GM12878 (cell line): ENCODE measurements at regions not wholly inside any gene's neighbourhood (a gene's known extent, or its start where the extent isn't known, plus 50 kb on each side); places are given as distances from the start of the nearest gene placed in this dataset.

Experiments
- ATAC-seq: fragments of 200-7000 bp; cut with Tn5 transposase; 3 replicates; pipeline ENCODE4 v1.9.1; 2020; ENCODE audit warnings: mild to moderate bottlenecking, moderate library complexity
- BruUV-seq: library from RNA; stranded (reverse); fragments of 400-500 nt; replicated peaks from 2 replicates; lab custom pipeline; 2021; lab: Mats Ljungman, UMichigan
- CTCF ChIA-PET: fragments of 300-600 bp; sonication (Branson Sonifier 250); formaldehyde crosslinking; extraction: SDS; loops from one replicate; lab custom pipeline; 2021; ENCODE audit warnings: inconsistent platforms; lab: Yijun Ruan, JAX
- POLR2A ChIA-PET: fragments of 350-600 bp; formaldehyde crosslinking; extraction: SDS; loops from one replicate; lab custom pipeline; 2021; ENCODE audit warnings: inconsistent platforms; lab: Charles Lee
- RAD21 ChIA-PET: fragments of 300-600 bp; sonication (Branson Sonifier 250); formaldehyde crosslinking; loops from one replicate; lab custom pipeline; 2023; ENCODE audit warnings: antibody characterized with exemption; ENCODE audit not compliant: unreplicated experiment; lab: Charles Lee
- SMC1A ChIA-PET: fragments of 300-600 bp; sonication (Branson Sonifier 250); formaldehyde crosslinking; loops from one replicate; lab custom pipeline; 2023; ENCODE audit not compliant: unreplicated experiment, uncharacterized antibody; lab: Charles Lee
- DNase-seq: peaks from one replicate; pipeline ENCODE4 v3.0.0-alpha.2; 2011; ENCODE audit warnings: low read depth, low spot score
- FAIRE-seq: peaks from 3 replicates; lab custom pipeline; 2011; peaks lifted over from hg19 to GRCh38; lab: Jason Lieb, UNC
- H2AFZ ChIP-seq: 2 replicates; pipeline ENCODE4 v1.6.0; 2011; ENCODE audit warnings: low read depth, low read length, control low read depth; ENCODE audit not compliant: control insufficient read depth
- H3K27ac ChIP-seq: 2 replicates; pipeline ENCODE4 v1.5.1; 2011; ENCODE audit warnings: control low read depth; ENCODE audit not compliant: control insufficient read depth, insufficient read depth
- H3K27me3 ChIP-seq, 2 experiments: replicated peaks in 1 of 2; 2 replicates each; pipeline versions ENCODE4 v1.6.0 to v1.6.1; 2011; ENCODE audit warnings: low read length in 1 of 2; ENCODE audit not compliant: control insufficient read depth in 2 of 2, insufficient read depth in 2 of 2
- H3K36me3 ChIP-seq, 2 experiments: 2 replicates each; pipeline ENCODE4 v1.5.1; 2011; ENCODE audit warnings: low read length in 1 of 2; ENCODE audit not compliant: control insufficient read depth in 2 of 2, insufficient read depth in 2 of 2
- H3K4me1 ChIP-seq: 2 replicates; pipeline ENCODE4 v1.6.1; 2011; ENCODE audit warnings: mild to moderate bottlenecking, low read length, moderate library complexity, mixed read lengths; ENCODE audit not compliant: control insufficient read depth, insufficient read depth
- H3K4me2 ChIP-seq: 2 replicates; pipeline ENCODE4 v1.6.0; 2011; ENCODE audit warnings: control low read depth; ENCODE audit not compliant: control insufficient read depth, insufficient read depth
- H3K4me3 ChIP-seq: fragments of 200-600 bp; sonication (generic); 2 replicates; pipeline ENCODE4 v1.5.1; 2016
- H3K79me2 ChIP-seq: 2 replicates; pipeline ENCODE4 v1.6.0; 2011; ENCODE audit warnings: low read length; ENCODE audit not compliant: control insufficient read depth, insufficient read depth
- H3K9ac ChIP-seq: 2 replicates; pipeline ENCODE4 v1.8.0; 2011; ENCODE audit warnings: low read length, control low read depth, mixed read lengths; ENCODE audit not compliant: control insufficient read depth, insufficient read depth
- H3K9me3 ChIP-seq: replicated peaks from 3 replicates; pipeline ENCODE4 v1.5.1; 2011; ENCODE audit warnings: mild to moderate bottlenecking, low read length; ENCODE audit not compliant: control insufficient read depth, insufficient read depth
- H4K20me1 ChIP-seq: 2 replicates; pipeline ENCODE4 v1.6.0; 2011; ENCODE audit not compliant: control insufficient read depth, insufficient read depth
- ASH2L ChIP-seq: fragments of 300-600, 200-600 bp; sonication (generic); IDR thresholded peaks from 2 replicates; pipeline ENCODE4 v1.6.1; 2017; ENCODE audit warnings: low read depth, mild to moderate bottlenecking, borderline replicate concordance
- BCL11A ChIP-seq: IDR thresholded peaks from 2 replicates; pipeline ENCODE4 v1.6.1; 2011; ENCODE audit warnings: low read depth, low read length
- E2F4 ChIP-seq: IDR thresholded peaks from 2 replicates; pipeline ENCODE4 v1.6.1; 2012; ENCODE audit warnings: low read depth, low read length, improper control_type of control experiment
- FOS ChIP-seq: IDR thresholded peaks from 3 replicates; pipeline ENCODE4 v1.6.1; 2011; ENCODE audit warnings: borderline replicate concordance; ENCODE audit not compliant: insufficient read length; ENCODE audit errors: extremely low read depth
- JUNB ChIP-seq: IDR thresholded peaks from 2 replicates; pipeline ENCODE4 v1.6.1; 2016; ENCODE audit warnings: antibody characterized with exemption, mild to moderate bottlenecking
- KLF5 ChIP-seq: fragments of 450-650 bp; IDR thresholded peaks from 2 replicates; pipeline ENCODE4 v1.6.1; 2014; ENCODE audit warnings: mild to moderate bottlenecking; ENCODE audit not compliant: partially characterized antibody
- MEF2B ChIP-seq: fragments of 450-650 bp; IDR thresholded peaks from 2 replicates; pipeline ENCODE4 v1.6.1; 2018; ENCODE audit warnings: mild to moderate bottlenecking, moderate library complexity; ENCODE audit not compliant: partially characterized antibody, poor library complexity, severe bottlenecking
- NBN ChIP-seq: fragments of 450-650 bp; IDR thresholded peaks from 2 replicates; pipeline ENCODE4 v1.6.1; 2016
- POU2F2 ChIP-seq: IDR thresholded peaks from 3 replicates; pipeline ENCODE4 v1.6.1; 2011; ENCODE audit warnings: low read depth, mild to moderate bottlenecking, low read length, borderline replicate concordance
- RELB ChIP-seq: fragments of 450-650 bp; IDR thresholded peaks from 2 replicates; pipeline ENCODE4 v1.6.1; 2017; ENCODE audit warnings: low read depth, mild to moderate bottlenecking, moderate library complexity
- SPI1 ChIP-seq: IDR thresholded peaks from 2 replicates; pipeline ENCODE4 v1.6.1; 2011; ENCODE audit warnings: low read depth, mild to moderate bottlenecking, low read length, moderate library complexity, borderline replicate concordance; ENCODE audit not compliant: insufficient read depth
- TAF1 ChIP-seq: IDR thresholded peaks from 2 replicates; pipeline ENCODE4 v1.6.1; 2011; ENCODE audit warnings: mild to moderate bottlenecking, low read depth, low read length, borderline replicate concordance
- USF2 ChIP-seq: IDR thresholded peaks from 2 replicates; pipeline ENCODE4 v1.6.1; 2011; ENCODE audit warnings: low read depth, low read length, improper control_type of control experiment, borderline replicate concordance
- ZBTB33 ChIP-seq: fragments of 450-650 bp; IDR thresholded peaks from 2 replicates; pipeline ENCODE4 v1.6.1; 2017; ENCODE audit warnings: mild to moderate bottlenecking
- ZBTB4 ChIP-seq: fragments of 450-650 bp; formaldehyde crosslinking; IDR thresholded peaks from 2 replicates; pipeline ENCODE4 v1.4.0; 2022; ENCODE audit warnings: mild to moderate bottlenecking, moderate library complexity
- WGBS: methylation state at CpG from one replicate; pipeline ENCODE4 v1.1.6; 2016; ENCODE audit warnings: low lambda C conversion rate; ENCODE audit not compliant: insufficient replicate concordance, insufficient coverage; ENCODE audit errors: missing lambda C conversion rate; 5-methylcytosine and 5-hydroxymethylcytosine counted together
- in situ Hi-C: fragments of 300-500 bp; cut with MboI; formaldehyde crosslinking; loops from 9 replicates; pipeline ENCODE4 v1.14.3; 2018; ENCODE audit warnings: mixed read lengths
- intact Hi-C: fragments of 100-400 bp; cut with micrococcal nuclease; formaldehyde crosslinking; loops from one replicate; pipeline ENCODE4 v1.14.2; 2022; ENCODE audit not compliant: unreplicated experiment

GRCh38 chr5:57804505-57804904 is 321.9 kb upstream of the ACTBL2 start (continued):
- no peak for TF ChIP-seq ZBTB4 (CRISPR knock-in tag)
- no peak for TF ChIP-seq BCL11A
- no peak for TF ChIP-seq ASH2L
- TF ChIP-seq NBN = no peak

- BruUV-seq = no TSS peak
- 50% methylated on average over 2 of the region's 2 CpGs for WGBS
- intact Hi-C loops = no loop called here
- Histone ChIP-seq H3K36me3 (no peaks in the 10 kb centered on the region), H2AFZ (no peak overlapping the region), H3K27ac (no peak overlapping the region), H3K79me2 (no peaks in the 10 kb centered on the region), H4K20me1 (no peaks in the 10 kb centered on the region), H3K4me3 (no peak overlapping the region), H3K9me3 (no peaks in the 10 kb centered on the region), H3K27me3 (no peaks in the 10 kb centered on the region; a peak in 1 of 4 replicates), H3K9ac (no peak overlapping the region), H3K4me2 (no peak overlapping the region), H3K4me1 (no peaks in the 10 kb centered on the region)
- in situ Hi-C loops = no loop called here
- ATAC-seq (no peak), FAIRE-seq (no peak), DNase-seq (no peak)
- SMC1A ChIA-PET = no interaction called here
- CTCF ChIA-PET = no interaction called here
- RAD21 ChIA-PET = no interaction called here
- POLR2A ChIA-PET = no interaction called here
- TF ChIP-seq ZBTB33 = no peak
- TF ChIP-seq SPI1 = no peak
- TF ChIP-seq TAF1 = no peak
- no peak for TF ChIP-seq E2F4
- TF ChIP-seq USF2 = no peak
- no peak for TF ChIP-seq MEF2B
- no peak for TF ChIP-seq RELB
- no peak for TF ChIP-seq FOS
- no peak for TF ChIP-seq KLF5
- TF ChIP-seq JUNB = no peak
- no peak for TF ChIP-seq ASH2L
- TF ChIP-seq POU2F2 = no peak
Measured at GRCh38 chr5:57804007-57804444, 321.4 kb upstream of the ACTBL2 start.
